ENCODE measurements at regions not wholly inside any gene's neighbourhood (a gene's known extent, or its start where the extent isn't known, plus 50 kb on each side); places are given as distances from the start of the nearest gene placed in this dataset.

DNA sequence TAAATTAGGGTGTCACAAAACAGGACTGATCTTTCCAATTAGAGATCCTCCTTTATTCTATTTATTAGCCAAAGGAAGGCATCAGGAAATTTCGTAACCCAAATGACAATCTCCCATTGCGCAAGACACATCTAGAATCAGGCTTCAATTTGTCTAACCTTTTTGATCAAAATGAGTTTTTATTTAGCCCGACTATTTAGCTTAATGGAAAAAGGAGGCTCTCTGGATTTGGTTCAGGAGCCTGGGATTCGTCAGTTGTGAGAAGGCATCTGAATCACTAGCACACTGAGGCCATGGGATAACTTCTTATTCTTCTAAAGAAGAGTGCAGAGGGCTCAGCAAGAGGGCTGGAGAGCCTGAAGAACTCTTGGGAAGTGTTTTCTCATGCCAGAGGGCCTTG, 332.1 kb upstream of the ETAA1 start:
- TF ChIP-seq, protein P1, sequence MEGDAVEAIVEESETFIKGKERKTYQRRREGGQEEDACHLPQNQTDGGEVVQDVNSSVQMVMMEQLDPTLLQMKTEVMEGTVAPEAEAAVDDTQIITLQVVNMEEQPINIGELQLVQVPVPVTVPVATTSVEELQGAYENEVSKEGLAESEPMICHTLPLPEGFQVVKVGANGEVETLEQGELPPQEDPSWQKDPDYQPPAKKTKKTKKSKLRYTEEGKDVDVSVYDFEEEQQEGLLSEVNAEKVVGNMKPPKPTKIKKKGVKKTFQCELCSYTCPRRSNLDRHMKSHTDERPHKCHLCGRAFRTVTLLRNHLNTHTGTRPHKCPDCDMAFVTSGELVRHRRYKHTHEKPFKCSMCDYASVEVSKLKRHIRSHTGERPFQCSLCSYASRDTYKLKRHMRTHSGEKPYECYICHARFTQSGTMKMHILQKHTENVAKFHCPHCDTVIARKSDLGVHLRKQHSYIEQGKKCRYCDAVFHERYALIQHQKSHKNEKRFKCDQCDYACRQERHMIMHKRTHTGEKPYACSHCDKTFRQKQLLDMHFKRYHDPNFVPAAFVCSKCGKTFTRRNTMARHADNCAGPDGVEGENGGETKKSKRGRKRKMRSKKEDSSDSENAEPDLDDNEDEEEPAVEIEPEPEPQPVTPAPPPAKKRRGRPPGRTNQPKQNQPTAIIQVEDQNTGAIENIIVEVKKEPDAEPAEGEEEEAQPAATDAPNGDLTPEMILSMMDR (IDR thresholded peaks at IDR 0.05; ENCODE audit: insufficient read depth, low read length): no peak
- TF ChIP-seq POLR2AphosphoS5 (IDR thresholded peaks at IDR 0.05; ENCODE audit: low read depth): no peak
